Pancreas (tissue), 10 donors: ENCODE measurements at regions not wholly inside any gene's neighbourhood (a gene's known extent, or its start where the extent isn't known, plus 50 kb on each side); places are given as distances from the start of the nearest gene placed in this dataset.
A peak's percentile ranks its signal among the peaks of the same experiment; 100 is the strongest.

Source experiments
- ATAC-seq, 4 donors: fragments of 200-7000 bp; cut with Tn5 transposase; one replicate each; pipeline versions ENCODE4 v1.8.0 to v1.9.1; 2020; ENCODE audit warnings: mild to moderate bottlenecking in 4 of 4, moderate library complexity in 4 of 4
- DNase-seq, 6 donors: peaks; one replicate each; pipeline ENCODE4 v3.0.0-alpha.2; 2020
- FAIRE-seq: peaks from 2 replicates; lab custom pipeline; 2012; peaks lifted over from hg19 to GRCh38; lab: Jason Lieb, UNC
- H3K27ac ChIP-seq, 4 donors: fragments of 200-600 bp; sonication (generic); 1 replicate in 3 of 4; 2 replicates in 1 of 4; pipeline versions ENCODE4 v1.5.0 to v1.8.0; 2020
- H3K27me3 ChIP-seq, 4 donors: fragments of 200-600 bp; one replicate each; pipeline ENCODE4 v1.8.0; 2021
- H3K36me3 ChIP-seq, 3 donors: fragments of 200-600 bp; sonication (generic) in 1 of 3; one replicate each; pipeline versions ENCODE4 v1.5.0 to v1.8.0; 2020 to 2021
- H3K4me1 ChIP-seq, 3 donors: fragments of 200-600 bp; one replicate each; pipeline ENCODE4 v1.8.0; 2021
- H3K4me3 ChIP-seq, 4 donors: fragments of 200-600 bp; sonication (generic) in 2 of 4; one replicate each; pipeline versions ENCODE4 v1.5.0 to v1.8.0; 2020 to 2021
- H3K9me3 ChIP-seq, 4 donors: fragments of 200-600 bp; one replicate each; pipeline ENCODE4 v1.8.0; 2021
- CTCF ChIP-seq, 4 donors: fragments of 200-600 bp; sonication (generic) in 3 of 4; IDR thresholded peaks; one replicate each; pipeline versions ENCODE4 v1.5.0 to v1.8.0; 2021; ENCODE audit warnings: antibody characterized with exemption in 4 of 4
- WGBS, 2 donors: extraction: QIAGEN DNeasy Blood & Tissue Kit; methylation state at CpG; one replicate each; pipeline ENCODE4 v1.1.7; 2013; 5-methylcytosine and 5-hydroxymethylcytosine counted together
- intact Hi-C, 3 donors: fragments of 100-400 bp; cut with DNase I; formaldehyde crosslinking; loops; one replicate each; pipeline versions ENCODE4 v1.11.1 to v1.14.2; 2022
- donor health status: healthy with polysubstance abuse.
- donor health status: DM: no; HTN: no; CAD: no; lungs with moderate emphysema.
- donor health status: DM: no; HTN: no; CAD: no.
- donor health status: control.
- donor health status: control.
- donor health status: Bipolar disorder and iron deficiency.
- donor health status: DM: yes; HTN: yes; CAD: no.
- donor health status: DM: no; HTN: no; CAD: no.
- donor health status: DM: no; HTN: no; CAD: no.
- donor health status: DM: yes; HTN: yes; CAD: no.

GRCh38 chr21:17231124-17231523 is 281.7 kb upstream of the CXADR start:
- Histone ChIP-seq H3K27me3 (no peaks in the 10 kb centered on the region), H3K27ac (no peak overlapping the region), H3K4me1 (no peaks in the 10 kb centered on the region), H3K36me3 (no peaks in the 10 kb centered on the region), H3K9me3 (no peaks in the 10 kb centered on the region), H3K4me3 (no peak overlapping the region)
- TF ChIP-seq CTCF (IDR thresholded peaks at IDR 0.05): no peak
- DNase-seq (no peak), ATAC-seq (no peak), FAIRE-seq (no peak)
- intact Hi-C loops: no loop called here
- 81 to 83% methylated on average over 2 of the region's 2 CpGs for WGBS, 2 donors

- no peaks in the 10 kb centered on the region for H3K36me3 ChIP-seq
- no peaks in the 10 kb centered on the region for H3K9me3 ChIP-seq
- no peak overlapping the region for H3K27ac ChIP-seq
- WGBS, 2 donors: 55 to 71% methylated on average over 3 of the region's 3 CpGs
- DNase-seq (no peak), ATAC-seq (peak in 1 of 4 donors; percentile 44), FAIRE-seq (no peak)
- no peak overlapping the region for H3K4me3 ChIP-seq
- TF ChIP-seq CTCF (IDR thresholded peaks at IDR 0.05): no peak
- H3K27me3 ChIP-seq: no peaks in the 10 kb centered on the region
- intact Hi-C loops: no loop called here
- no peaks in the 10 kb centered on the region for H3K4me1 ChIP-seq
Observed at GRCh38 chr21:17231771-17232170, 281.1 kb upstream of the CXADR start.

GRCh38 chr21:17238468-17238867 is 274.4 kb upstream of the CXADR start:
- H3K36me3 ChIP-seq: no peaks in the 10 kb centered on the region
- no peak for DNase-seq
- H3K4me1 ChIP-seq: no peaks in the 10 kb centered on the region
- H3K27me3 ChIP-seq: no peaks in the 10 kb centered on the region
- TF ChIP-seq CTCF (IDR thresholded peaks at IDR 0.05): no peak
- no peak overlapping the region for H3K4me3 ChIP-seq
- H3K9me3 ChIP-seq: no peaks in the 10 kb centered on the region
- ATAC-seq: no peak
- H3K27ac ChIP-seq: no peak overlapping the region
- no peak for FAIRE-seq
- intact Hi-C loops: no loop called here

GRCh38 chr21:17250778-17251241 is 262.0 kb upstream of the CXADR start:
- H3K27me3 ChIP-seq: no peaks in the 10 kb centered on the region
- FAIRE-seq (no peak), ATAC-seq (no peak), DNase-seq (no peak)
- TF ChIP-seq CTCF (IDR thresholded peaks at IDR 0.05): no peak
- H3K9me3 ChIP-seq: no peaks in the 10 kb centered on the region
- H3K36me3 ChIP-seq: no peaks in the 10 kb centered on the region
- H3K4me3 ChIP-seq: no peak overlapping the region
- intact Hi-C loops: no loop called here
- H3K27ac ChIP-seq: no peak overlapping the region
- WGBS, 2 donors: 27 to 31% methylated on average over 2 of the region's 2 CpGs
- H3K4me1 ChIP-seq: no peaks in the 10 kb centered on the region

- no peak overlapping the region for H3K27ac ChIP-seq
- H3K36me3 ChIP-seq: no peaks in the 10 kb centered on the region
- intact Hi-C loops: no loop called here
- ATAC-seq (no peak), DNase-seq (no peak), FAIRE-seq (no peak)
- no peaks in the 10 kb centered on the region for H3K4me1 ChIP-seq
- no peaks in the 10 kb centered on the region for H3K27me3 ChIP-seq
- H3K9me3 ChIP-seq: no peaks in the 10 kb centered on the region
- 49 to 69% methylated on average over 1 of the region's 1 CpG for WGBS, 2 donors
- TF ChIP-seq CTCF (IDR thresholded peaks at IDR 0.05): no peak
- H3K4me3 ChIP-seq: no peak overlapping the region
Observed at GRCh38 chr21:17257784-17258183, 255.1 kb upstream of the CXADR start.
